Kidney glomerular epithelial cell (primary cell): ENCODE measurements at regions not wholly inside any gene's neighbourhood (a gene's known extent, or its start where the extent isn't known, plus 50 kb on each side); places are given as distances from the start of the nearest gene placed in this dataset.
"Not testable (repeated sequence)": the region's sequence is repeated elsewhere in the genome, so short reads cannot be mapped to it uniquely, and the experiment has no call there.

Experiments
- DNase-seq: peaks from one replicate; lab custom pipeline; 2025; lab: John Stamatoyannopoulos, UW

- DNase-seq, result no peak
Observed at GRCh38 chr11:129503646-129504045, 128.0 kb downstream of the BARX2 start.

GRCh38 chr11:129505266-129505665 lies 129.6 kb downstream of the BARX2 start:
- no peak for DNase-seq

- no peak for DNase-seq
Observed at GRCh38 chr11:129508163-129508562, 132.5 kb downstream of the BARX2 start.

GRCh38 chr11:129528296-129528695 lies 152.6 kb downstream of the BARX2 start:
- DNase-seq, result no peak

- DNase-seq, result no peak
Observed at GRCh38 chr11:129530154-129530895, 154.7 kb downstream of the BARX2 start.

- DNase-seq, result no peak
Observed at GRCh38 chr11:129533395-129533794, 157.7 kb downstream of the BARX2 start.

- DNase-seq, result no peak
Observed at GRCh38 chr11:129536338-129536737, 160.7 kb downstream of the BARX2 start.

GRCh38 chr11:129538323-129538722 lies 162.7 kb downstream of the BARX2 start:
- DNase-seq, result no peak

GRCh38 chr11:129543515-129544290 lies 168.1 kb downstream of the BARX2 start:
- DNase-seq, result no peak

GRCh38 chr11:129544691-129545090 lies 169.0 kb downstream of the BARX2 start:
- no peak for DNase-seq

GRCh38 chr11:129546266-129546665 lies 170.6 kb downstream of the BARX2 start:
- no peak for DNase-seq

GRCh38 chr11:129557421-129557820 lies 181.8 kb downstream of the BARX2 start:
- no peak for DNase-seq

- DNase-seq, result no peak
Observed at GRCh38 chr11:129569007-129569406, 193.4 kb downstream of the BARX2 start.

GRCh38 chr11:129572667-129573066 lies 197.0 kb downstream of the BARX2 start:
- DNase-seq, result not testable (repeated sequence)

GRCh38 chr11:129573161-129573560 lies 197.5 kb downstream of the BARX2 start:
- DNase-seq, result no peak

GRCh38 chr11:129574431-129574830 lies 198.8 kb downstream of the BARX2 start:
- DNase-seq, result no peak

GRCh38 chr11:129576652-129577051 lies 201.0 kb downstream of the BARX2 start:
- DNase-seq, result no peak

GRCh38 chr11:129578006-129578405 lies 202.4 kb downstream of the BARX2 start:
- DNase-seq, result no peak

- DNase-seq, result no peak
Observed at GRCh38 chr11:129580278-129580677, 204.6 kb downstream of the BARX2 start.

GRCh38 chr11:129584316-129584715 lies 208.7 kb downstream of the BARX2 start:
- DNase-seq, result no peak

GRCh38 chr11:129589190-129589860 lies 213.7 kb downstream of the BARX2 start:
- no peak for DNase-seq

- no peak for DNase-seq
Observed at GRCh38 chr11:129590030-129590752, 214.5 kb downstream of the BARX2 start.
